DOHH2 (cell line): ENCODE measurements at regions not wholly inside any gene's neighbourhood (a gene's known extent, or its start where the extent isn't known, plus 50 kb on each side); places are given as distances from the start of the nearest gene placed in this dataset.

ENCODE experiments used
- H3F3A ChIP-seq: fragments of 200-600 bp; sonication (generic), shearing (Covaris generic); 2 replicates; pipeline ENCODE4 v1.6.0; 2016; ENCODE audit warnings: antibody characterized with exemption, mild to moderate bottlenecking; ENCODE audit not compliant: control insufficient read depth, insufficient read depth
- H3K27ac ChIP-seq: fragments of 200-600 bp; sonication (generic); 2 replicates; pipeline ENCODE4 v1.5.1; 2014; ENCODE audit warnings: low read depth, mild to moderate bottlenecking, low read length, moderate library complexity
- H3K27me3 ChIP-seq: fragments of 200-600 bp; sonication (generic); 2 replicates; pipeline ENCODE4 v1.6.1; 2014; ENCODE audit warnings: mild to moderate bottlenecking, low read length, mixed read lengths; ENCODE audit not compliant: control insufficient read depth
- H3K36me3 ChIP-seq: fragments of 200-600 bp; sonication (generic); 2 replicates; pipeline ENCODE4 v1.6.1; 2014; ENCODE audit warnings: mild to moderate bottlenecking, low read length, moderate library complexity, mixed read lengths; ENCODE audit not compliant: control insufficient read depth
- H3K4me1 ChIP-seq: fragments of 200-600 bp; sonication (generic); 2 replicates; pipeline ENCODE4 v1.6.1; 2014; ENCODE audit warnings: mild to moderate bottlenecking, low read length, mixed read lengths; ENCODE audit not compliant: control insufficient read depth
- H3K4me2 ChIP-seq: fragments of 200-600 bp; sonication (generic); 2 replicates; pipeline ENCODE4 v1.6.0; 2014; ENCODE audit warnings: mild to moderate bottlenecking, low read length, moderate library complexity
- H3K4me3 ChIP-seq: fragments of 200-600 bp; sonication (generic); 2 replicates; pipeline ENCODE4 v1.5.1; 2014; ENCODE audit warnings: mild to moderate bottlenecking, low read length, mixed read lengths
- H3K79me2 ChIP-seq: fragments of 200-600 bp; sonication (generic); 2 replicates; pipeline ENCODE4 v1.6.1; 2014; ENCODE audit warnings: mild to moderate bottlenecking, low read length, mixed read lengths; ENCODE audit not compliant: control insufficient read depth
- H3K9me2 ChIP-seq: fragments of 200-600 bp; sonication (generic); replicated peaks from 2 replicates; pipeline ENCODE4 v1.6.1; 2014; ENCODE audit warnings: mild to moderate bottlenecking, low read length, mixed read lengths; ENCODE audit not compliant: control insufficient read depth
- H3K9me3 ChIP-seq: fragments of 200-600 bp; sonication (generic); 2 replicates; pipeline ENCODE4 v1.6.1; 2014; ENCODE audit warnings: antibody characterized with exemption, low read length, mixed read lengths; ENCODE audit not compliant: control insufficient read depth, insufficient read depth
- H4K20me1 ChIP-seq: fragments of 200-600 bp; sonication (generic); 2 replicates; pipeline ENCODE4 v1.6.0; 2014; ENCODE audit warnings: low read depth, mild to moderate bottlenecking, antibody characterized with exemption, low read length, moderate library complexity; ENCODE audit not compliant: control insufficient read depth, insufficient read depth
- CTCF ChIP-seq: fragments of 200-600 bp; sonication (generic); IDR thresholded peaks from one replicate; pipeline ENCODE4 v1.5.1; 2014; ENCODE audit warnings: antibody characterized with exemption, mild to moderate bottlenecking, low read depth, low read length; ENCODE audit not compliant: poor library complexity, severe bottlenecking
- EZH2phosphoT487 ChIP-seq: fragments of 200-600 bp; sonication (generic); IDR thresholded peaks from 2 replicates; pipeline ENCODE4 v1.6.1; 2017; ENCODE audit warnings: borderline replicate concordance, mild to moderate bottlenecking, antibody characterized with exemption, low read length, moderate library complexity, mixed read lengths

DNA sequence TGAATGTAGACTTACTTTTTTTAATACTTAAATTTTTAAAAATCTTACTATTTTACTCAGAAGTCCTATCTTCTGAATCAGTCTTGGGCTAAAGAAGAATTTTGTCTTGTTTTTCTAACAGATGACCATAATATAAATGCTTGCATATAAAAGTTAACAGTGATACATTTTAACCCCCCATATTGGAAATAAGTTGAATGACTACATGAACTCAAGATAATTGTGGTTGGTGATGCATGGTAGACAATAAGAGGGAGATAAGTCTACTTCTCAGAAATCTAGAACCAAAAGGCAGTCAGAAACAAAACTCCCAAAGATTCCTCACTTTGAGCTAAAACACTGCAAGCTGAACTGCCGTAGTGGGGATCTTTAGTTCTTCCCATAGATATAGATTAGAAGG lies 868.4 kb upstream of the SOX9 start:
- H3K79me2 ChIP-seq = no peaks in the 10 kb centered on the region
- H3K4me2 ChIP-seq = no peak overlapping the region
- no peaks in the 10 kb centered on the region; the same call in 1 of the 2 replicates for H3K9me2 ChIP-seq
- H3K27me3 ChIP-seq = no peaks in the 10 kb centered on the region
- H3K4me1 ChIP-seq = no peaks in the 10 kb centered on the region
- H3K9me3 ChIP-seq = no peaks in the 10 kb centered on the region
- H3F3A ChIP-seq = no peaks in the 10 kb centered on the region
- no peaks in the 10 kb centered on the region for H3K36me3 ChIP-seq
- no peaks in the 10 kb centered on the region for H4K20me1 ChIP-seq
- TF ChIP-seq EZH2phosphoT487 (no peak), CTCF (no peak)
- H3K4me3 ChIP-seq = no peak overlapping the region
- H3K27ac ChIP-seq = no peak overlapping the region

DNA sequence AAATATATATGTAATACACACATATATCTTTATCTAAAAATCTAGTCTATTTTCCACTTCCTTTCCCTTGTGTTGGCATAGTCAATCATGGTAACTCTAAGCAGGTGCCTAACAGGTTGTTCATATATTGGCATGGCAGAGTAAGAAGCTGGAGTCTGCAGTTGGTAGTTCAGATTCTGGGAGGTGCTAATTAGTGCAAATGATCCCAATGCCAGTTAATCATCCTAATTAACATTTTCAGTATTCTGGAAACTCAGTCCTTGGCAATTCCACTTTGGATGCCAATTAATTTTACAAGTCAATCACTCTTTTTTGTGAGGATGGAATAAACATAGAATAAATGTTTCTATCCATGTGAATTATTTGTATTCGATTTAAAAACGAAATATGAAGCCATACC lies 863.7 kb upstream of the SOX9 start:
- H3K79me2 ChIP-seq = no peaks in the 10 kb centered on the region
- no peak overlapping the region for H3K27ac ChIP-seq
- TF ChIP-seq CTCF (no peak), EZH2phosphoT487 (no peak)
- no peaks in the 10 kb centered on the region for H3K9me2 ChIP-seq
- no peak overlapping the region for H3K4me3 ChIP-seq
- no peaks in the 10 kb centered on the region for H3K9me3 ChIP-seq
- no peaks in the 10 kb centered on the region for H3K27me3 ChIP-seq
- H3K36me3 ChIP-seq = no peaks in the 10 kb centered on the region
- no peak overlapping the region for H3K4me2 ChIP-seq
- H4K20me1 ChIP-seq = no peaks in the 10 kb centered on the region
- no peaks in the 10 kb centered on the region for H3F3A ChIP-seq
- no peaks in the 10 kb centered on the region for H3K4me1 ChIP-seq

- H3K9me2 ChIP-seq = no peaks in the 10 kb centered on the region
- H3K79me2 ChIP-seq = no peaks in the 10 kb centered on the region
- no peaks in the 10 kb centered on the region for H3F3A ChIP-seq
- no peaks in the 10 kb centered on the region for H3K4me1 ChIP-seq
- H3K9me3 ChIP-seq = no peaks in the 10 kb centered on the region
- no peak overlapping the region for H3K4me2 ChIP-seq
- H4K20me1 ChIP-seq = no peaks in the 10 kb centered on the region
- no peaks in the 10 kb centered on the region for H3K36me3 ChIP-seq
- H3K27me3 ChIP-seq = no peaks in the 10 kb centered on the region
- no peak overlapping the region for H3K4me3 ChIP-seq
- no peak overlapping the region for H3K27ac ChIP-seq
- TF ChIP-seq CTCF (no peak), EZH2phosphoT487 (no peak)
Observed at GRCh38 chr17:71260366-71260940, 860.4 kb upstream of the SOX9 start.

DNA sequence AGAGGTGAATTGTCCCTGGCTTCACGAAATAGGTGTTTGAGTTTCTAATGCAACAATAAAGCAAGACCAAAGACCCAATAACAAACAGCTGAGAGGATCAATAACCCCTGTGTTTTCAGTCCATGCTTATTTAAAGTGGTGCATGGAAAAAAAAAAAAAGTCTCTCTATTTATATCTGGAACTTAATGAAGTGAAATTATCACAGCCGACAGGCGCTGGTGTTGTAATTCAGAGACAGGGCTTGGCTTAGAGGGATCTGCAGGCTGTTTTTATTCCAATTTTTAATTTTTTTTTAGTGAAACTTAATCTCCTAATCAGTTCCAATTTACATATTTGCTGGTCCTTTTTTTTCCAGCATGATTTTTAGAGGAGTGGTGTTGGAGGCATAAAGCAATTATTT lies 858.2 kb upstream of the SOX9 start:
- TF ChIP-seq CTCF = no peak
- TF ChIP-seq EZH2phosphoT487 = no peak
- H3K4me3 ChIP-seq = no peak overlapping the region
- no peak overlapping the region for H3K27ac ChIP-seq
- no peaks in the 10 kb centered on the region for H3K9me2 ChIP-seq
- H3K9me3 ChIP-seq = no peaks in the 10 kb centered on the region
- no peaks in the 10 kb centered on the region for H3K4me1 ChIP-seq
- H3K27me3 ChIP-seq = no peaks in the 10 kb centered on the region
- no peaks in the 10 kb centered on the region for H4K20me1 ChIP-seq
- no peak overlapping the region for H3K4me2 ChIP-seq
- no peaks in the 10 kb centered on the region for H3K79me2 ChIP-seq
- no peaks in the 10 kb centered on the region for H3K36me3 ChIP-seq
- H3F3A ChIP-seq = no peaks in the 10 kb centered on the region
